Thymus (tissue), 11 donors: ENCODE measurements at regions not wholly inside any gene's neighbourhood (a gene's known extent, or its start where the extent isn't known, plus 50 kb on each side); places are given as distances from the start of the nearest gene placed in this dataset.
A peak's percentile ranks its signal among the peaks of the same experiment; 100 is the strongest.

Source experiments
- DNase-seq, 9 donors: peaks; one replicate each; pipeline ENCODE4 v3.0.0-alpha.2; 2013; ENCODE audit warnings: low spot score in 9 of 9, low read depth in 6 of 9, missing footprints in 1 of 9
- H3K27ac ChIP-seq, 2 donors: one replicate each; pipeline ENCODE4 v1.5.1; 2013; ENCODE audit warnings: control low read depth in 1 of 2, low read depth in 1 of 2, low read length in 1 of 2, mild to moderate bottlenecking in 1 of 2, moderate library complexity in 1 of 2
- H3K27me3 ChIP-seq, 2 donors: one replicate each; pipeline ENCODE4 v1.5.1; 2013; ENCODE audit warnings: low read length in 1 of 2; ENCODE audit not compliant: control insufficient read depth in 2 of 2, insufficient read depth in 1 of 2
- H3K36me3 ChIP-seq, 2 donors: one replicate each; pipeline ENCODE4 v1.5.1; 2013; ENCODE audit warnings: low read length in 1 of 2, mild to moderate bottlenecking in 1 of 2, moderate library complexity in 1 of 2; ENCODE audit not compliant: control insufficient read depth in 2 of 2, insufficient read depth in 2 of 2
- H3K4me1 ChIP-seq, 2 donors: one replicate each; pipeline ENCODE4 v1.5.1; 2013; ENCODE audit warnings: low read length in 2 of 2; ENCODE audit not compliant: control insufficient read depth in 2 of 2, insufficient read depth in 2 of 2
- H3K4me3 ChIP-seq, 2 donors: one replicate each; pipeline ENCODE4 v1.5.1; 2013; ENCODE audit warnings: low read length in 2 of 2, control low read depth in 1 of 2, mild to moderate bottlenecking in 1 of 2
- H3K9me3 ChIP-seq, 2 donors: one replicate each; pipeline ENCODE4 v1.5.1; 2013; ENCODE audit warnings: low read length in 1 of 2, mild to moderate bottlenecking in 1 of 2; ENCODE audit not compliant: control insufficient read depth in 2 of 2, insufficient read depth in 1 of 2
- WGBS: extraction: QIAGEN DNeasy Blood & Tissue Kit; methylation state at CpG from one replicate; pipeline ENCODE4 v1.1.7; 2013; 5-methylcytosine and 5-hydroxymethylcytosine counted together
- donor health status: healthy.

DNA sequence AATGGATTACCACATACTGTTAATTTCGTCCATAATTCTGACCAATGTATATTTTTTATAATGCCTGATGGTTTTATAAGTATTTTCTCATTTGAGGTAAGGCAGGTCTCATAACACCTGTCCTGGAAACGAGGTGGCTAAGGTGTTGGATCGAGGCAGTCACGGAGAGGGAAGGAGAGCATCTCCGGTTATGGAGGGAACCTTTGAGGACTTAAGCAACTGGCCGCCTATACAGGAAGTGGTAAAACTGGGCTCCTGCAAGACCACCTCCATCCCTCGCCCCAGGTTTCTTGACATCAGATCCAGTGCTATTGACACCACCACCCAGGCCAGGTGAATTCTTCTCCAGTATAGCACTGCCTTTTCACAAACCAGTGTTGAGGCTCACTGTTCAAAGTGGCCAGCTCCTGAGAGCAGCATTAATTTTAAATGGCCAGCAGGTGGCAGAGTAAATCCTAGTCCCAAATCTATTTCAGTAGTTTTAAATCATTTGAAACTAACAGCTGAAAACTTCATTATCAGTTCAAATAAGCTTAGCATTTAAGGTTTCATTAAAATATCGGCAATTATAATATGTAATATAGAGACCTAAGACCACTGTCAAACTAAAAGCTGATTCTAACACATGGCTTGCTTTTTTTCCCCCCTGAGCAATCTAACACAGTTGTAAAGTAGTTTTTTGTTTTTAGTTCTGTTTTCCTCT is 100.8 kb downstream of the PPM1A start:
- Histone ChIP-seq H3K9me3 (no peaks in the 10 kb centered on the region), H3K4me1 (peaks cover 0 to 3% of the 10 kb centered on the region in 2 donors), H3K4me3 (no peak overlapping the region), H3K27me3 (peaks cover 0 to 3% of the 10 kb centered on the region in 2 donors), H3K27ac (no peak overlapping the region), H3K36me3 (no peaks in the 10 kb centered on the region)
- DNase-seq: peak in 2 of 9 donors; percentile 25 to 54
- WGBS: 61% methylated on average over 8 of the region's 8 CpGs

GRCh38 chr14:60350366-60350720 is 101.3 kb downstream of the PPM1A start:
- DNase-seq: no peak
- Histone ChIP-seq H3K27me3 (peaks cover 0 to 3% of the 10 kb centered on the region in 2 donors), H3K36me3 (no peaks in the 10 kb centered on the region), H3K9me3 (no peaks in the 10 kb centered on the region), H3K27ac (no peak overlapping the region), H3K4me1 (peaks cover 0 to 3% of the 10 kb centered on the region in 2 donors), H3K4me3 (no peak overlapping the region)
- WGBS: 46% methylated on average over 5 of the region's 5 CpGs

DNA sequence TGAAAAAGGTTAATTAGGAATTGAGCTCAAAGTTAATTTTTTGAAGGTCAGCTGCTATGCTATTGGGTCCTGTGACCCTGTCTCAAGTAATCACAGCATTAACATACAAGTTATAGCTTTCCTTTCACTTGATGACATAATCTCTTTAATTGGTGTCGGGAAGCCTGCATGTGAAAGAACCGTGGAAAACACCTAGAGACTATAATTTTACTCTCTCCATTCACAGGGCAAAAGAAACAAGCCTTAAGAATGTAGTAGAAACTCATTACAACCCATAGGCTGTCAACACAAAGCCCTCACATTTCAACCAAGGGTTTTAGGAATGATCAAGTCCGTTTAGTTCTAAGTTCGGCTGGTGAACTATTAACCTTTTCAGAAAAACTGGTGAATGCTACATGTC is 104.4 kb downstream of the PPM1A start:
- Histone ChIP-seq H3K9me3 (no peaks in the 10 kb centered on the region), H3K4me3 (no peak overlapping the region), H3K27me3 (peaks cover 0 to 7% of the 10 kb centered on the region in 2 donors), H3K36me3 (no peaks in the 10 kb centered on the region), H3K27ac (no peak overlapping the region), H3K4me1 (no peaks in the 10 kb centered on the region)
- no peak for DNase-seq
- 93% methylated on average over 4 of the region's 4 CpGs for WGBS

DNA sequence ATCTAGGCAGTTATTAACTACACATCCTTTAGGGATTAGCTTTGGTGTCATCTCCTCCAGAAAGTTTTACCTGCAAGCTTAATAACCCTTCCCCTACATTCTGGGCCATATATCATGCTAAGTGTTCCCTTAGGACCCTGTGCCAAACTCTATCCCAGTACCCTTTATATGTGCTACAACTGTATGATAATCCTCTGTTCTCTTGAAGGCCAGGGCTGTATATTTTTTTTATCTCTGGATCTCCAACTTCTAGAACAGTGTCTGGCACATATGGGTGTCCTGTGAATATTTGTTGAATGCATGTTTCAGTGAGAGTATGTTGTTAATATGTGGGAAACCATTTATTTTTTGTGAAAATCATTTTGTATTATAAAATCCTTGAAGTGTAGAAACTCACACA is 106.7 kb downstream of the PPM1A start:
- peaks cover 0 to 4% of the 10 kb centered on the region in 2 donors for H3K27me3 ChIP-seq
- no peak overlapping the region for H3K27ac ChIP-seq
- H3K9me3 ChIP-seq: no peaks in the 10 kb centered on the region
- no peaks in the 10 kb centered on the region for H3K36me3 ChIP-seq
- no peaks in the 10 kb centered on the region for H3K4me1 ChIP-seq
- DNase-seq: no peak
- H3K4me3 ChIP-seq: no peak overlapping the region

- H3K4me3 ChIP-seq: no peak overlapping the region
- WGBS: 88% methylated on average over 3 of the region's 3 CpGs
- no peaks in the 10 kb centered on the region for H3K4me1 ChIP-seq
- no peak for DNase-seq
- H3K27me3 ChIP-seq: peaks cover 0 to 4% of the 10 kb centered on the region in 2 donors
- no peaks in the 10 kb centered on the region for H3K36me3 ChIP-seq
- H3K9me3 ChIP-seq: no peaks in the 10 kb centered on the region
- no peak overlapping the region for H3K27ac ChIP-seq
Observed at GRCh38 chr14:60356386-60356785, 107.4 kb downstream of the PPM1A start.

GRCh38 chr14:60356906-60357550 is 108.0 kb downstream of the PPM1A start:
- peaks cover 0 to 4% of the 10 kb centered on the region in 2 donors for H3K27me3 ChIP-seq
- 80% methylated on average over 10 of the region's 10 CpGs for WGBS
- no peak for DNase-seq

DNA sequence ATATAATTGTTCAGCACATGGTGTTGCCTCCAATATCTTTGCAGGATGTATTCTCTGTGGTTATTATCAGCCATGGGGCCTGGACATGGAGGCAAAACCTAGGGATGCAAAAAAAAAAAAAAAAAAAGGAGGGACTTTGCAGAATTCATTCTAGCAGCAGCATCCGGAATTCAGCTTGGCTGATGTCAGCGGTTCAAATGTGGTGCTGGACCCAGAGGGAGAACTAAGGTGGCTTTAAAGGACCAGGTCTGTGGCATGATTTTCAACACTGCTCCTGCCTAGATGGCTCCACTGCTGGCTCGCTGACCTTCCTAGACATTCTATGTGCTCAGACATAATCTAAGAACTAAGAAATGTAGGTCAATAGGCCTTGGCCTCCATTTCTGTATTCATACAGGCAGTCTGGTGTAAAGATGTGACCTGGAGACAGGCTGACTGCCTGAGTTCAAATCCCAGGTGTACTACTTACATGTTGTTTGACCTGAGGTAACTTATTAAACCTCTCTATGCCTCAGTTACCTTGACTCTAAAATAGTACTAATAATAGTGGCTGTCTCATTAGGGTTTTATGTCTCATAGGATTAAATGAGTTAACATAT is 108.6 kb downstream of the PPM1A start:
- no peak for DNase-seq
- H3K27ac ChIP-seq: no peak overlapping the region
- H3K9me3 ChIP-seq: no peaks in the 10 kb centered on the region
- 94% methylated on average over 3 of the region's 3 CpGs for WGBS
- peaks cover 0 to 4% of the 10 kb centered on the region in 2 donors for H3K27me3 ChIP-seq
- no peak overlapping the region for H3K4me3 ChIP-seq
- no peaks in the 10 kb centered on the region for H3K36me3 ChIP-seq
- no peaks in the 10 kb centered on the region for H3K4me1 ChIP-seq

More at GRCh38 chr14:60356906-60357550, 108.0 kb downstream of the PPM1A start:
- Histone ChIP-seq H3K9me3 (no peaks in the 10 kb centered on the region), H3K36me3 (no peaks in the 10 kb centered on the region), H3K27ac (no peak overlapping the region), H3K4me3 (no peak overlapping the region), H3K4me1 (no peaks in the 10 kb centered on the region)

GRCh38 chr14:60363275-60363674 is 114.3 kb downstream of the PPM1A start:
- 95% methylated on average over 2 of the region's 2 CpGs for WGBS
- Histone ChIP-seq H3K9me3 (no peaks in the 10 kb centered on the region), H3K36me3 (no peaks in the 10 kb centered on the region), H3K4me3 (no peak overlapping the region), H3K27ac (no peak overlapping the region), H3K4me1 (no peaks in the 10 kb centered on the region), H3K27me3 (no peaks in the 10 kb centered on the region)
- DNase-seq: no peak

GRCh38 chr14:60363687-60364086 is 114.7 kb downstream of the PPM1A start:
- 90% methylated on average over 3 of the region's 3 CpGs for WGBS
- no peaks in the 10 kb centered on the region for H3K9me3 ChIP-seq
- no peaks in the 10 kb centered on the region for H3K4me1 ChIP-seq
- no peaks in the 10 kb centered on the region for H3K27me3 ChIP-seq
- H3K36me3 ChIP-seq: no peaks in the 10 kb centered on the region
- no peak for DNase-seq
- no peak overlapping the region for H3K4me3 ChIP-seq
- H3K27ac ChIP-seq: no peak overlapping the region
